Skin of body (tissue), 1 donor: ENCODE measurements at regions not wholly inside any gene's neighbourhood (a gene's known extent, or its start where the extent isn't known, plus 50 kb on each side); places are given as distances from the start of the nearest gene placed in this dataset.

Experiments
- DNase-seq: peaks from one replicate; lab custom pipeline; 2025; lab: John Stamatoyannopoulos, UW

DNA sequence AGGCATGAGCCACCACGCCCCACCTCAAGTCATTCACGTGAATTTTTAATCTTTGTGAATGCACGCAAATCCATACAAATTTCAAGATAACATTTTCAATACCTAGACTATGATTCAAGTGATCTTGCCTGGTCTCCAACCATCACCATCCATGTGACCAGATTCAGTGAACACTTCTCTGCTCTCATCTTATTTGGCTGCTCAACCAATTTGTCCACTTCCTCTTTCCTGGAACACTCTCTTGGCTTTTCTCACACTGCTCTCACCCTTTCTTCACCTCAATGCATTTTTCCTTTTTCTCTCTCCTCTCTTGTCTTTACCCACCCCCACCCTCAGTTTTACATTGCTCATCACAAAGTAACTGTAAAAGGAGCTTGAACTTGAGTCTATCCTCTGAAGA is 354.7 kb upstream of the KIF2A start:
- DNase-seq, result no peak

DNA sequence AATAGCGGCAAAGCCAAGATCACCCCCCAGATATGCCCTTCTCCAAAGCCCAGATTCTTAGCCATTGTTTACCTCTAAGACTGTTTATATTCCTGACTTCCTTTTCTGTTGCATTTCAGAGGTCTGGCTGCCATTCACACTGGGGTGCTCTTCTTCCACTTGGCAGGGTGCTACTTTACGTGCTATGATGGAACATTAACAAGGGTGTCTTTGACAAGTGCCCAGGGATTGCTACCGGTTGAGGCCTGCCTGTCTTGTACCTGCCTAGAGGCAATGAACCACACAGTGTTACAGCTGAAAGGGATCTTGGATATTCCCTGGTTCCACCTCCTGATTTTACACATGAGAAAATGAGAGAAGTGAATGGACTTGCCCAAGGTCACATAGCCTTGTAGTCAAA is 352.1 kb upstream of the KIF2A start:
- DNase-seq, result no peak

DNA sequence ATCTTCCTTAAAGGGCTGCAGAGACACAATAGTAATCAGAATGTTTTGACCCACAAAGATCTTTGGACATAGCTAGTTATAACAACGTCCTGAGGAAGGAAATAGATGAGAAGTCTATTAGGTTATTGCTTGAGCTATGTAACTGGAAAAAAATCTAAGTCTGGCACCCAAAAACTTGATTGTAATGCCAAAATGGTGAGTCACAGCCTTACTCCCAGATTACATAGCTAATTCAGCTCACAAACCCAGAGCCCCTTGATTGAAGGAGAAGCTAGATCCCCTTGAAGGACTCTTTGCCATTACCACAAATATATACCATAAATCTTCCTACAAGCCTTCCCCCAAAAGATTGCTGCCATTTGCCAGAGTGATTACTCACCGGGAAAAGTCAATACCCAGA is 341.8 kb upstream of the KIF2A start:
- no peak for DNase-seq

DNA sequence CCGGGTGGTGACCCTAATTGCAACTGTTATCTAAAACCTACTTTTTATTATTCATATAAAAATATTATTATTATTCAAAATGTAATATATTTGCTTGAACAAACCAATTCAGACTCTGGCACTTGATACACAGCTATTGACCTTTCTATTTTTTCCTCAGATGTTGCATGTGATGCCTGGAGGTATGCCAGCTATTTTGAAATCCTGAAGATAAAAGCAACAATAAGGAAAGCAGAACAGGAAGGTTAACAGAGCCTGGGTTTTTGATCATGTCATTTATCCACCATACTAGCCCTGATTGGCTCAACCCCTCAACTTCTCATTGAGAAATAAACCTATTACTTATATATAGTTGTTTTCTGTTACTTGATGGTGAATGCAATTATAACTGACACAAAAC is 340.9 kb upstream of the KIF2A start:
- DNase-seq, result no peak

DNA sequence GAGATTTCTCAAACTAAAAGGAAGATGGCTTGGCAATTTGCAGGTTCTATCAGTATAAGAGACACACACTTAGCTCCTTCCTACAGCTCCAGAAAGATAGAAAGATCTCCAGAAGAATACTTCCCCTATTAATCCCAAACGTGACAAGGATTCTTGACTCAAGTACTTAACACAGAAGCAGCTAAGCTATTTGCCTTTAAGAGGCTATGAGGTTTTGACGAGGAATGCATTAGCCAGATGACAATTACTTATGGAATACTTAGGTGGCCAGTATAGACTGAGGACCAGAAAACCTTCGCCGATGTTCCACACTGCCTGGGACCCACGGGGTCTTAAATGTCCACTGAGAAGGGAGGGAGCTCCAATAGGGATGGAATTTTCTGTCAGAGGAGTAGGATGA is 340.5 kb upstream of the KIF2A start:
- no peak for DNase-seq

DNA sequence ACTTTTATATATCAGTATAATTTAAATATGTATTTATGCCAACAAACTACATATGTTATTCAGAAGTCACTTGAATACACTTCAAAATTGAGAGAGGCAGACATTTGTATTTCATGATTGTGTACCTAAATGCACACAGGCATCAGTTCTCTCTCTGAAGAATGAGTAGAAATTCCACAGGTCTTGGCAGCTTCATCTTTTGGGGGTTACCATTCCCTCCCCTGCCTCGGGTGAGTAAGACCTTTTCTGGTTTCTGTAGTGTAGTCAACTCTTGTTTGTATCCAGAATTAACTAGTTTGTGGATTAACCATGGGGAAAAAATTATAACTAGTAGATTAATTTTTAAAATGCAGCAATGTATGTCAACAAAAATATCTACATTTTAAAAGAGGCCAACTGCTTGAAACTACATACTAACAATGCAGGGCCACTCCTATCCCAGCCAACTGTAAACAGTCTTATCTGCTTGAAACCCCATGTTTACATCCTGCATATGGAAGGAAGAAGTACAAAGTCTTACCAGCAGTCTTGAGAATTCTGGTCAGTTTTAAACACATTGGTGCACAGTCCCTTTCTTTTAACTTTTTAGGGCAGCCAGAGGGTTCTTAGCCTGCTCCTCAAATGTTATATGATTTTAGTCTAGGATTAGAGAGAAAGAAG is 339.6 kb upstream of the KIF2A start:
- DNase-seq, result no peak

DNA sequence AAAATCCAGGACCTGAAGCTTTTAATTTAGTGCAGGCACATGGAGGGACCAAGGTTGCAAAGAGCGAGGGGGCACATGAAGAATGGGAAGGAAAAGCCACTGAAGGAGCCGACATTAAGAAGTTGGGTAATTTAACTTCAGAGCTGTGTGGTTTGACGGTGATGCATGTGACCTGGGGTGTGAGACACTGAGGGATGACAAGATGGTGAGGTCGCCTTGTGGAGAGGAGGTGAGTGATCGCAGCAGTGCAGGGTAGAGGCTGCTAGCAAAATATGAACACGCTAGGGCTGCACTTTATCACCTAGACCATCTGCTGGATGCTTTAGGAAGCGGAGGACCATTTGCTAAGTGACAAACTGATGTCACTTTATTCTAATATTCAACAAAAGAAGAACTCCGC is 339.0 kb upstream of the KIF2A start:
- no peak for DNase-seq

DNA sequence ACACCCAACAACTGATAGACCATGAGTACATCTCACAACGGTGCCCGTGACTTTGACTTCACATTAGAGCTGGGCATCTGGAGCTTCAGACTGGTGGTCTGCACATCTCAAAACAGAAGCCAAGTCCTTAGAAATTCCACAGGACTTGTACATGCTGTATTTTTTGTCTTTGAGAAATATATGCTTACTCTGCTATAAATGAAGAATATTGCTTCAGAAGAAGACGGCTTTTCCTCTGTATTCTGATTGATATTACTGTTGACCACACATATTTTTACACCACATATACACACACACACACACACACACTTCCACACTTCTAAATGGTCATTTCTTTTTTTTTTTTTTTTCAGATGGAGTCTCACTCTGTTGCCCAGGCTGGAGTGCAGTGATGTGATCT is 338.3 kb upstream of the KIF2A start:
- no peak for DNase-seq

DNA sequence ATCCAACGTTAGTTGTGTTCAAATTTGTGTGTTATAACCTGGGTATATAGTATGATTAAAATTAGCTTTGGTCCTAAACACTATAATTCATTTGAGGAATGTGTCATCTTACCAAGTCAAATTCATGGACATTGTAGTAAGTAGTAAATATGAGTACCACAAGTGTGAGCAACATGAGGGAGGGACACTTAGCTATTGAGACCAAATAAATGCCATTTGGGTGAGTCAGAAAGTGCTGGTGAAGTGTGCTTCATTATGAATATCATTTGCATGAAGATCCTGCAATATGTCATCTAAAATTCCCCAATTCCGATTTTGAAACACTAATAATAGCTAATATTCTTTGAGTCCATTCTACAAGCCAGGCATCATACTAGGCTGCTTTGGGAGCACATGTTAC is 336.7 kb upstream of the KIF2A start:
- DNase-seq, result no peak

DNA sequence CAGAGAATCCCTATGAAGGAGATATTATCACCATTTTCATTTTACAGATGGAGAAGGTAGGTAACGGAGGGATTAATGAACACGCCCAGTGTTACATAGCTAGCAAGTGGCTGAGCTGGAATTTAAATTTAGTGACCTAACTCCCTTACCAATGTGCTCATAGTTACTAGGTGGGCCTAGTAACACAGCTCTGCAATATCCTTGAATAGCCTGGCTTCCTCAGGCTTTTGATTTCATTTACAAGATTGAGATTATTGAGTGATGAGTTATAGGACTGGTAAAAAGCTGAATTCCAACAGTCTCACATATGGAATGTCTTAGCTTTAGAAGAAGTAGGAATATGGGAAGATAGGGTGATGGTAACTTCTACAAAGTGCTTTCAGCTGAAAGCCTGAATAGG is 336.3 kb upstream of the KIF2A start:
- no peak for DNase-seq

DNA sequence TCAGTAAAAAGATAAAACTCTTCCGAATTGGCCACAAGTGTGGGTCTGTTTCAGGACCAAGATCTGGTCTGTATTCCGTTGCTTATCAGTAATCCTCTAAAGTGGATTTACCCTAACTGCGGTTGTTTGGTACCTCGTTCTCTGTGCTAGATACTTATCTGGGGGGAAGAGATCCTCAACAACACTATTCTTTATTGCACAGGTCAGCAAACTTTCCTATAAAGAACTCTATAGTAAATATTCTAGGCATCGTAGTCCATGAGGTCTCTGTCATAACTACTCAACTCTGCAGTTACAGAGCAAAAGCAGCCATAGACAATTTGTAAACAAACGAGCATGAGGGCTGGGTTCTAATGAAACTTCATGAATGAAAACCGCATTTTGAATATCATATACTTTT is 335.8 kb upstream of the KIF2A start:
- DNase-seq, result no peak

DNA sequence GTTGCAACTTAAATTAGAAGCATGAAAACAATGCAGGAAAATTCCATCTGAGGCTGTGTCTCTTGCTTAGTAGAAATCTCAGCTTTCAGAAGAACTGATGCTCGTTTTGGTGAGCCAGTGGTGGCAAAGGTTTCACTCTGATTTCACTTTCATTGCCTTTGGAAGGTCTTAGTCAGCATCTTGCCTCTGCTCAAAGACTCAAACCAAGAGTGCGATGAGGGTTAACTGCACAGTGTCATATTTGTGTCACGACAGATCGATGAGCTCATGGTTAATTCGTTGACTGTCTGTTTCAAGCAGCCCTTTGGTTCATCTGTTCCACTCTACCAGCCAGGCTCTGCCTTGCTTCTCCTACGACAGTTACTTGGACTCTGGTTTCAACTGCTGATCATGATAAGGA is 331.3 kb upstream of the KIF2A start:
- no peak for DNase-seq

DNA sequence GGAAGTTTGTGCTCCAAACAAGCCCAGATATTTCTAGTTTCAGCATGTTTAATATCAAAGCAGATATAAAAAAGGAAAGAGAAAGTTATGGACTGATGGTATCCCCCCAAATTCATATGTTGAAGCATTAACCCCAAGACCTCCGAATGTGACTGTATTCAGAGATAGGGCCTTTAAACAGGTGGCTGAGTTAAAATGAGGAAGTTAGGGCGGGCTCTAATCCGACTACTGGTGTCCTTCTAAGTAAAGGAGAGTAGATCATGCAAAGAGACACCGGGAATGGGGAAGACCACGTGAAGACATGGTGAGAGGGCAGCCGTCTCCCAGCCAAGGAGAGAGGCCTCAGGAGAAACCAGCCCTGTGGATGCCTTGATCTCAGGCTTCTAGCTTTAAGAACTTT is 324.1 kb upstream of the KIF2A start:
- DNase-seq, result no peak

DNA sequence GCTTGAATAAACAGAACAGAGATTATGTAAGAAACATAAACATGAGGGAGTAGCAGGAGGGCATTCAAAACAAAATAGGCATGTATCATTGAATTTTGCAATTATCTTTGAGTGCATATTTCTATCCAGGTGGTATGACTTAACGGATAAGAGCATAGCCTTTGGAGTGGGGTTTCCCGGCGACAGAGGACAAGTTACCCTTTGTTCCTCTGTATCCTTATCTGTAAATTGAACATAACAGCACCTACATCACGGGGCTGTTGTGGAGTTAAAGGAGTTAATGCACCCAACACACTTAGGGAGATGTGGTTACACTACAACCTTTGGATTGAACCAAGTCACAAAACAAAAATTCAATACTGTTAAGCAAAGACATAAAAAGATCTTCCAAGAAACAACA is 314.6 kb upstream of the KIF2A start:
- no peak for DNase-seq

DNA sequence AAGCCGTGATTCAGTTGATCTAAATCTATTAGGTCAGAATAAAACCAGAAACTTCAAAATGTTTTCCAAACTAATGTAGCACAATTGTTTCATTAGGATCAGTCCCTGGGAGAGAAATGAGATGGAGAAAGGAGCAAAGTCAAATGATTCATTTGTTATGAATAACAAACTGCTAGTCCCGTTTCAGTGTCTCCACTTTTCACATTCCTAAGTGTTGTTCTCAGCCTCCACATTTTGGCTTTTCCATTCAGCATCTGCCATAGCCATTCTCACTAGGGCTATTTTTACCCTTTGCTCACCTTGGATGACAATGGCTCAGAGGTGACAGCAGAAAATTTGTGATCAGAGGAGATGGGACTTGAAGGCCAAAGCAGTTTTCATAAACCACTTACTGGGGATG is 314.1 kb upstream of the KIF2A start:
- no peak for DNase-seq

DNA sequence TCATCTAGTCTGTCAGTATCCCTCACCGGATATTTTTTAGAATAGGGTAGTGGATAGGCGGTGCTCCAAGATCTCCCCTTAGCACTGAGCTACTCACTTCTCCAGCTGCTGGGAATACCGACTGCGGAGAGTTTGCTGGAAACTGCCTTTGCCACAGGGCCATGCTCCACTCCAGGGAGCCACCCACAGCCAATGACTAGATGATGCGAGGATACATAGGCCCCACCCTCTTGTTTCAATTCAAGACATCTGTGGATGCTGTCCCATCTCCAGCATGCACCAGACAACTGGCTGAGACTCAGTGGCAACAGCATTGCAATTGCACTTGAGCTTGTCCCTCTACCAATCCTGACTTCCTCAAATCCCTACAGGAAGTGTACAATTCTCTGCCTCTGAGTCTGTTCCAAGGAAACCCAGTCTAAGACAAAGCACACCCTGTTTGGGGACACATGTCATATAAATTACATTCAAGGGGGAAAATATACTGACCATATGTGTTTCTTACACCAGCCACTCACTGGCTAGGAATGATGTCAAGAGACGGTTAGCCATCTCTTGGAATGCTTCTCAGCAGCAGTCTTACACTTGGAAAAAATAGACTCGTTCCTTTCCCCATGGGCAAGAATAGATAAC is 312.6 kb upstream of the KIF2A start:
- no peak for DNase-seq

DNA sequence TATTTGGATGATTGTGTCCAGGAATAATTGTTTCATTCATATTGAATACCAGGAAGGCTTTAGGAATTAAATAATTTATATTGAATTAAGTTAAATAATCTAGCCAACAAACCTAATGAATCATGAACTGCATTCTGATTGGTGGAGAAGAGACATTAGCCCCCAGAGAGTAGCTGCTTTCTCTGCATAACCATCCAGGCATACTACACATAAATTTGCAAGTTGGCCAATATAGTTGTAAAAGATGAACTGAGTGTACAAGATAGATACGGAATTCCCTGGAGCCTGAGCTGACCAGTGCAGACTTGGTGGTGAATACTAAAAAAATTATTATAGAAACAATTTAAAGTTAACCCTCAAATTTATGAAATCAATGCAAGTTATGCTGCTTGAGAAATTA is 311.8 kb upstream of the KIF2A start:
- DNase-seq, result no peak

DNA sequence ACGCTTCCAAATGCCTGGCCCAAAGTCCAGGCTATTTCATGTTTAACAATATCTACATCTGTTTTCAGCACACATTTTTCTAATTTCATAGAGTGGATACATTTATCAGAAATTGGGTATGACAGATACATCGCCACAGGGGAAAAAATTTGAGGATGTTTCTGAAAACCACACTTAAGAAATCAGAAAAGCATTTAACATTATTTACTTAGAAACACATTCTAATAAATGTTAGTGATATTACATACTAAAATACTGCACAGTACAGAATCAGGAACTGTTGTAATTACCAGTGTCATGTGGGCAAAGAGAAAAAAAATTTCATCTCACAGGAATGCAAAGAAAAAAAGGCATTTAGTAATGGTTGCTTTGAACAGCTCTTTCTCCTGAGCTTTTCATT is 310.5 kb upstream of the KIF2A start:
- DNase-seq, result no peak

DNA sequence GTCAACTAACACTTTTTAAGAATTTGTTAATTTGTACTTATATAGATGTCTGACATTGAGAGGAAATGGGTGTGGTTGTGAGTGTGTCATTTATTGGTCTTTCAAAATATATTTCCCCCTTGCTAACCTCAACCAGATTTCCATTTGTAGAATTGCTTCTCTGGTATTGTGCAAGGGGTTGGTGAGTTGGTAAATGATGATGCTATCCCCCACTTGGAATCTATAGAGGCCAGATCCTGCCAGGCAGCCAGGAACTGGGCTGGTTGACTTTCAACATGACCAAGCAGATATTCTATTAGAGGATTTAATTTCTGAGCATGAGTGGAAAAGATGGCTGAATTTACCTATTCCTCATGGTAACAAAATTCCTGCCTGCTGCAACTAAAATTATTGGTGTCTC is 306.6 kb upstream of the KIF2A start:
- DNase-seq, result no peak

DNA sequence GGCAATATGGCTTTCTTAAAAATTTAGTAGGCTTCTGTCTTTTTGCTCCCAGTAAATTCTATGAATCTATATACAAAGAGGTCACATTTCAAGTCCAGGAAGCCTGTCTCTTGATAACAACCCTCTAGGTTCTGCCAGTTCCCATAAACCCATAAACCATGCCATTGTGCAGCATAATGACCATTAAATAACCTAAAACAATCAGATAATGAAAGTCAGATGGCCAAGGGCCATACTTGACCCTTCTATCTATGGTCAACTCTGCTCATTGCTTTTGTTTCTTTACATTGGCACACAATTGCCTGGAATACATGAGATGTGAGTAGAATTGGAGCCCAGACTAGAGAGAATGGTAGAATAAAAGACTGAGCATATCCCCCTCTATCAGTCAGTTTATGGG is 305.4 kb upstream of the KIF2A start:
- no peak for DNase-seq

DNA sequence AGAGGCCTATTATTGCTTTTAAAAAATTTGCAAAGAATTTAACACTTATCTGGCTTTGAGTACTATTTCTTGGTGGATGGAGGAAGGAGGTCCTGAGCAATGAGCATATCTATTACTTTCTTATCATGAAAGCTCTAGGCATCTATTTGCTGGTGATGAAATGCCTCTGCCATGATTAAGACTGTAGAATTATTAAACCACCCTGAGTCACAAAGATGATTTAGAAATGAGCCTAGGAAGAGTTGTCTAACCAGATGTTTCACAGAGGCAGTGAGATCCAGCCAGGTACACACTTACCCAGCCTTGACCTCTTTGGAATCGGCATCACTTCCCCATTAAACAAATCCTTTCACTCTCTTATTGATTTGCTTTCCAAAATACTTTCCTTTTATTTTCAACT is 304.4 kb upstream of the KIF2A start:
- DNase-seq, result no peak

DNA sequence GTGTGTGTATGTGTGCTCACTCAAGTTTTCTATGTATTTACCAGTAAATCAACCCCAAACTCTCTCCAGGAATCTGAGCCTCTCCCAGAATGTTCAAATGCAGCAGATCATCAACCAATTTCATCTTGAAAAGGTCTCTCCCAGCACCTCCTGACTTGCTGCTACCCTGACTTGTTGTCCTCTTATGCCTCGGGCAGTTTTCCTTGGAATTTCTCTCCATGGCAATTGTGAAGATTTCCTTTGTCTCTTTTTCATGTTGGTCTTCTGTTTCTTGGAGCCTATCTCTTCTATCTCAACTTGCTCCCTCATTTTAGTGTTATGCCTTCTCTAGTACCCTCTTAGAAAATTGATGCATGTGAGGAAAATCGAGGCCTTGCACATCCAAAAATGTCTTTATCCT is 303.6 kb upstream of the KIF2A start:
- no peak for DNase-seq

DNA sequence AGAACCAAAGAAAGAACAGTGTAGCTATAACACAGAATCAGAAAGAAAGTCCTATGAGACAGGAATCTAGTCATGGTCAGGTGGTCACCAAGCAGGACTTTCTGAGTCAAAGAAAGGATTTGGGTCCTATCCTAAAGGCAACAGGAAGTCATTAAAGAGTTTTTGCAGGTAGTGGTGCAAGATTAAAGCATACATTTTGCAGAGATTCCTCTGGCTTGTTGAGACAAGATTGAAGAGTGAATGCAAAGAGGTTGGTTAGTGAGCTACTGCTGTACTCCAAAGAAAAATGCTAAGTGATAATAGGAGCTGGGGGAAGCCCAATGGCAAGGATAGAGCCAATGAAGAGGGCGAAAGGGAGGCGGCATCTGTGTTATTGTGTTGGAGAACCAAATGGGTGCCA is 300.5 kb upstream of the KIF2A start:
- no peak for DNase-seq

DNA sequence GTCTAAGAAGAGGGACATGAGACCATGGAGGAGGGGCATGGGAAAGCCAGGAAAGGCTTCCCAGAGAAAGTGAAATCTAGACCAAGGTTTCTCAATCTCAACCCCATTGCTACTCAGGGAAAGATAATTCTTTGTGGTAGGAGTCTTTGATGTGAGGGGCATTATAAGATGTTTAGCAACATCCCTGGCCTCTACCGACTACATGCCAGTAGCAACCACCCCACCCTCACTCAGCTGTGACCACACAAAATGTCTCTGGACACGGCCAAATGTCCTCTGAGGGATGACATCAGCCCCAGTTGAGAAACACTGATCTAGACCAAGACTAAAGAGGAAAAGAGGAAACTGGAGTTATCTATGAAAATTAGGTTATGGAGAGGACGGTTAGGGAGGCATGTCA is 298.5 kb upstream of the KIF2A start:
- no peak for DNase-seq
